GM06990 (cell line): ENCODE measurements at regions not wholly inside any gene's neighbourhood (a gene's known extent, or its start where the extent isn't known, plus 50 kb on each side); places are given as distances from the start of the nearest gene placed in this dataset.

Source experiments
- DNase-seq: peaks from one replicate; pipeline ENCODE4 v3.0.0-alpha.2; 2011; ENCODE audit not compliant: insufficient read length; ENCODE audit errors: extremely low read depth
- H3K27me3 ChIP-seq: replicated peaks from 2 replicates; pipeline ENCODE4 v1.6.0; 2011; ENCODE audit warnings: low read length; ENCODE audit not compliant: control insufficient read depth, insufficient read depth
- H3K36me3 ChIP-seq: 2 replicates; pipeline ENCODE4 v1.5.1; 2011; ENCODE audit warnings: low read length; ENCODE audit not compliant: control insufficient read depth, insufficient read depth
- H3K4me3 ChIP-seq: replicated peaks from 2 replicates; pipeline ENCODE4 v1.5.1; 2011; ENCODE audit warnings: low read depth, mild to moderate bottlenecking, control low read depth, low read length
- TF ChIP-seq, protein P1 (sequence below): IDR thresholded peaks from 2 replicates; pipeline ENCODE4 v1.5.1; 2011; ENCODE audit warnings: low read length, control low read depth, mild to moderate bottlenecking, inconsistent platforms; ENCODE audit not compliant: insufficient read depth, poor library complexity, severe bottlenecking

DNA sequence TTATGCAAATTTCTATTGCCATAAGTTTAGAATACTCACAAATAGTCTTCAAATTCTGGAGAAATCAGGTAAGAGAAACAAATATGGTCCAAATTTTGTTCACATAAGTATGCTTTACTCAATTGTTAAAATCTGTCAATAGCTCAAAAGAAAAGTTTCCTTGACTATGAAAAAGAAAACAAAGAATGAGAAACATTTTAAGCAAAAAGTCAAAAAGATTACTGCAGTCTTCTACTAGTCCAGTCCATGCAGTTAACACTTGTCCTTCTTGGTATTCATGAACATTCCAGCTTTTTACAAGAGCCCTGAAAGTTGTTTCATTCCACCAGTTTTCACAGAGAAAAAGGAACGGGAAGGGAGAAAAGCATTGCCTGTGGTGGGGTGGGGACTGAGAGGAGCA is 54.7 kb upstream of the ZXDA start:
- H3K4me3 ChIP-seq, result no peak overlapping the region
- no peak for DNase-seq
- no peaks in the 10 kb centered on the region for H3K36me3 ChIP-seq
- H3K27me3 ChIP-seq, result no peaks in the 10 kb centered on the region
- TF ChIP-seq, protein P1, sequence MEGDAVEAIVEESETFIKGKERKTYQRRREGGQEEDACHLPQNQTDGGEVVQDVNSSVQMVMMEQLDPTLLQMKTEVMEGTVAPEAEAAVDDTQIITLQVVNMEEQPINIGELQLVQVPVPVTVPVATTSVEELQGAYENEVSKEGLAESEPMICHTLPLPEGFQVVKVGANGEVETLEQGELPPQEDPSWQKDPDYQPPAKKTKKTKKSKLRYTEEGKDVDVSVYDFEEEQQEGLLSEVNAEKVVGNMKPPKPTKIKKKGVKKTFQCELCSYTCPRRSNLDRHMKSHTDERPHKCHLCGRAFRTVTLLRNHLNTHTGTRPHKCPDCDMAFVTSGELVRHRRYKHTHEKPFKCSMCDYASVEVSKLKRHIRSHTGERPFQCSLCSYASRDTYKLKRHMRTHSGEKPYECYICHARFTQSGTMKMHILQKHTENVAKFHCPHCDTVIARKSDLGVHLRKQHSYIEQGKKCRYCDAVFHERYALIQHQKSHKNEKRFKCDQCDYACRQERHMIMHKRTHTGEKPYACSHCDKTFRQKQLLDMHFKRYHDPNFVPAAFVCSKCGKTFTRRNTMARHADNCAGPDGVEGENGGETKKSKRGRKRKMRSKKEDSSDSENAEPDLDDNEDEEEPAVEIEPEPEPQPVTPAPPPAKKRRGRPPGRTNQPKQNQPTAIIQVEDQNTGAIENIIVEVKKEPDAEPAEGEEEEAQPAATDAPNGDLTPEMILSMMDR, result no peak
